ENCODE measurements at regions not wholly inside any gene's neighbourhood (a gene's known extent, or its start where the extent isn't known, plus 50 kb on each side); places are given as distances from the start of the nearest gene placed in this dataset.

GRCh38 chr14:25267186-25267585, 217.2 kb upstream of the STXBP6 start:
- TF ChIP-seq CTCF (IDR thresholded peaks at IDR 0.05), result no peak
- TF ChIP-seq POLR2A (IDR thresholded peaks at IDR 0.05), result no peak
